GM23248 (cell line): ENCODE measurements at regions not wholly inside any gene's neighbourhood (a gene's known extent, or its start where the extent isn't known, plus 50 kb on each side); places are given as distances from the start of the nearest gene placed in this dataset.

Experiments
- DNase-seq: peaks from one replicate; pipeline ENCODE4 v3.0.0-alpha.2; 2015
- H2AFZ ChIP-seq: fragments of 200-600 bp; sonication (generic); 2 replicates; pipeline ENCODE4 v1.6.1; 2016; ENCODE audit warnings: antibody characterized with exemption
- H3F3A ChIP-seq: fragments of 200-600 bp; sonication (generic); 2 replicates; pipeline ENCODE4 v1.6.1; 2016; ENCODE audit warnings: mild to moderate bottlenecking, antibody characterized with exemption, mixed run types; ENCODE audit not compliant: insufficient read depth
- H3K27ac ChIP-seq: fragments of 200-600 bp; sonication (generic); 2 replicates; pipeline ENCODE4 v1.5.1; 2016; ENCODE audit warnings: mild to moderate bottlenecking
- H3K27me3 ChIP-seq: fragments of 200-600 bp; sonication (generic); replicated peaks from 2 replicates; pipeline ENCODE4 v1.6.1; 2016; ENCODE audit warnings: mild to moderate bottlenecking; ENCODE audit not compliant: insufficient read depth
- H3K36me3 ChIP-seq: fragments of 200-600 bp; sonication (generic); 2 replicates; pipeline ENCODE4 v1.6.1; 2016; ENCODE audit warnings: low read depth, mild to moderate bottlenecking
- H3K4me1 ChIP-seq: fragments of 200-600 bp; sonication (generic); 2 replicates; pipeline ENCODE4 v1.6.1; 2016; ENCODE audit warnings: mild to moderate bottlenecking; ENCODE audit not compliant: insufficient read depth
- H3K4me2 ChIP-seq: fragments of 200-600 bp; sonication (generic); one replicate; pipeline ENCODE4 v1.6.1; 2016; ENCODE audit warnings: mild to moderate bottlenecking; ENCODE audit not compliant: unreplicated experiment
- H3K4me3 ChIP-seq: fragments of 200-600 bp; sonication (generic); 2 replicates; pipeline ENCODE4 v1.5.1; 2016; ENCODE audit warnings: mild to moderate bottlenecking
- H3K79me2 ChIP-seq: fragments of 200-600 bp; sonication (generic); 2 replicates; pipeline ENCODE4 v1.6.1; 2016; ENCODE audit warnings: mild to moderate bottlenecking; ENCODE audit not compliant: insufficient read depth
- H3K9ac ChIP-seq: fragments of 200-600 bp; sonication (generic); 2 replicates; pipeline ENCODE4 v1.6.1; 2016; ENCODE audit warnings: mild to moderate bottlenecking
- H3K9me2 ChIP-seq: fragments of 200-600 bp; sonication (generic); 2 replicates; pipeline ENCODE4 v1.6.1; 2016; ENCODE audit warnings: mixed run types, mild to moderate bottlenecking, moderate library complexity; ENCODE audit not compliant: insufficient read depth
- H3K9me3 ChIP-seq: fragments of 200-600 bp; sonication (generic); one replicate; pipeline ENCODE4 v1.6.1; 2017; ENCODE audit warnings: low read depth
- H4K20me1 ChIP-seq: fragments of 200-600 bp; sonication (generic); 2 replicates; pipeline ENCODE4 v1.6.0; 2016; ENCODE audit not compliant: insufficient read depth
- EZH2 ChIP-seq: fragments of 200-600 bp; sonication (generic); IDR thresholded peaks from 2 replicates; pipeline ENCODE4 v1.6.1; 2018; ENCODE audit warnings: antibody characterized with exemption, mild to moderate bottlenecking; ENCODE audit not compliant: insufficient read depth, poor library complexity, severe bottlenecking
- EZH2phosphoT487 ChIP-seq: fragments of 200-600 bp; sonication (generic); IDR thresholded peaks from 2 replicates; pipeline ENCODE4 v1.6.1; 2018; ENCODE audit warnings: antibody characterized with exemption, moderate library complexity, mild to moderate bottlenecking, low read depth; ENCODE audit not compliant: insufficient read depth
- WGBS, 2 experiments: methylation state at CpG; one replicate each; pipeline ENCODE4 v1.1.6; 2015 to 2017; ENCODE audit warnings: low lambda C conversion rate in 2 of 2, low coverage in 1 of 2; ENCODE audit errors: missing lambda C conversion rate in 2 of 2; 5-methylcytosine and 5-hydroxymethylcytosine counted together
- in situ Hi-C: fragments of 300-500 bp; cut with MboI; formaldehyde crosslinking; loops from 2 replicates; pipeline ENCODE4 v1.15.0; 2020

DNA sequence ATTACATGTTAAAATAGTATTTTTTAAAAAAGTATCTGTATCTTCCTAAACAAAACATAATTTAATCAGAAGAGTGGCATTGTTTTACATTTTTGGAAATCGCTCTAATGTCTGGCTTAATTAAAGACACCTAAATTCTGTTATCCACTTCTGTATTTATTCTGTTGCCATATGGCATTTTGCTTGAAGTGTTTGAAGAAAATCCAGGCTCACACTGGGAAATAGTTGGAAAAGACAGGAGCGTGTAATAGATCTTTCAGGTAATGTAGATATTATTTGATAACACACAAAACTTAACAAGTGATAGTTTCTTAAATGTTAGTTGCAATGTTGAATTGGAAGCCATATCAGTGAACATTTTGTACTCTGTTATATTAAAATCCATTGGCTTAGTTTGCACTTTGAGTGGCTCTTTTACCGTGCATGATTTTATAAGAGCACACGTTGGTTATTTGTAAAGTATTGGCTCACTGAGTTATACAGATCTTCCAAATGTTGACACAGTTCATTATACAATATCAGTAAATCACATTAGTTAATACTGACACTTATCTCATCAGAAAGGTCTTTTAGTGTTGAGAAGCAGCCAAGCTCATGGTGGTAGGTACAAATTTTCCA, 128.4 kb upstream of the NPVF start:
- H3K79me2 ChIP-seq = no peaks in the 10 kb centered on the region
- no peaks in the 10 kb centered on the region for H4K20me1 ChIP-seq
- no peak overlapping the region for H3K4me2 ChIP-seq
- H3F3A ChIP-seq = no peaks in the 10 kb centered on the region
- in situ Hi-C loops = no loop called here
- TF ChIP-seq EZH2 (no peak), EZH2phosphoT487 (no peak)
- no peak for DNase-seq
- no peaks in the 10 kb centered on the region for H3K4me1 ChIP-seq
- H3K9ac ChIP-seq = no peak overlapping the region
- H2AFZ ChIP-seq = no peak overlapping the region
- no peaks in the 10 kb centered on the region for H3K36me3 ChIP-seq
- no peak overlapping the region for H3K4me3 ChIP-seq
- 19 to 21% methylated on average over 4 of the region's 4 CpGs for WGBS, 2 experiments
- no peaks in the 10 kb centered on the region for H3K9me2 ChIP-seq
- H3K9me3 ChIP-seq = no peaks in the 10 kb centered on the region
- H3K27ac ChIP-seq = no peak overlapping the region
- no peaks in the 10 kb centered on the region; the same call in 1 of the 2 replicates for H3K27me3 ChIP-seq

DNA sequence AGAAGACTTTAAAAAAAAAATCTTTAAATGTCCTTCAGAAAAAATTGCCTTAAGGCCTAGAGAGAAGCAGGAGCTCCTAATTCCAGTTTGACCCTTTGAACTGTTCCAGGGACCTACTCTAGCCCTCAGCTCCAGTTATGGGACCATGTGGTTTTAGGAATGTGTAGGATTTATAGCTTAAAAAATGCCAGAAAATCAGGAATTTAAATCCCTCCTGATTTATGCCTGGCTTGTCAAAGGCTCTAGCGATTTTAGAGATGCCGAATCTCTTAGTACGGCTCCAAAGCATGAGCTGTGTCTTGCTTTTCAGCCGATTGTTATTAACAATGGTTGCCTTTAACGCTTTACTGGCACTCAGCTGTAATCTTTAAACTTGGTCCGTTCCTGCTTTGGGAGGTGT, 130.6 kb upstream of the NPVF start:
- no peak for DNase-seq
- no peaks in the 10 kb centered on the region for H3K9me3 ChIP-seq
- H3K4me3 ChIP-seq = no peak overlapping the region
- no peaks in the 10 kb centered on the region for H4K20me1 ChIP-seq
- H2AFZ ChIP-seq = no peak overlapping the region
- H3K4me2 ChIP-seq = no peak overlapping the region
- no peaks in the 10 kb centered on the region for H3K4me1 ChIP-seq
- no peak for TF ChIP-seq EZH2phosphoT487
- no peak for TF ChIP-seq EZH2
- H3K9me2 ChIP-seq = no peaks in the 10 kb centered on the region
- no peak overlapping the region for H3K27ac ChIP-seq
- no peaks in the 10 kb centered on the region for H3F3A ChIP-seq
- in situ Hi-C loops = no loop called here
- H3K79me2 ChIP-seq = no peaks in the 10 kb centered on the region
- WGBS, 2 experiments = 13% methylated on average over 6 of the region's 6 CpGs
- no peak overlapping the region for H3K9ac ChIP-seq
- no peaks in the 10 kb centered on the region for H3K36me3 ChIP-seq
- H3K27me3 ChIP-seq = no peaks in the 10 kb centered on the region

DNA sequence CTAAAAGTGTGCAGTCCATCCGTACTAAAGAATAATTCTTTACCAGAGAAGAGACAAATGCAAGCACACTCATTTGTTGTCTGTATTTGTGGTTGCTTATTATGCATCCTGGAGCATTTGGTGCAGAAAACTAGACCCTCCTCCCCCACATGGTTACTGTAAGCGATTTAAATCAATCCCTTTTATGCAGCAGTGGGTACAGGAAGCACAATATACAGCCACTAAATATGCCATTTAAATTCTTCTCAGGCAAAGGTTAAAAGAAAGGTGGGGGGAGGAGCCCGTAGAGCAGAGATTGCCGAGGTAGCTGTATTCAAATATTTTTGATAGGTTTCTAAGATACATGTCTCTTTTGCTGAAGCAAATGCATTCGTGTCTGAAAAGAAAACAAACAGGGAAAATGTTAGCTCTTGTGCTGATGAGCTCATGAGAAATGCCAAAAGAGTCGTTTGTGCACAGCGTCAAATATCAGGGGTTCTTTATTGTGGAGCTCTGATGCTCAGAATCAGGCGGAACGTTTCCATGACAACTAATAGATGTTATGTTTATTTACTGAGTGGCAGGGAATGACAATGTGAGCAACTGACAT, 131.3 kb upstream of the NPVF start:
- no peak for TF ChIP-seq EZH2
- TF ChIP-seq EZH2phosphoT487 = no peak
- Histone ChIP-seq H3K4me1 (no peaks in the 10 kb centered on the region), H3K4me2 (no peak overlapping the region), H3F3A (no peaks in the 10 kb centered on the region), H3K27ac (no peak overlapping the region), H3K79me2 (no peaks in the 10 kb centered on the region), H3K9me3 (no peaks in the 10 kb centered on the region), H3K27me3 (no peaks in the 10 kb centered on the region), H2AFZ (no peak overlapping the region), H3K36me3 (no peaks in the 10 kb centered on the region), H3K9me2 (no peaks in the 10 kb centered on the region), H4K20me1 (no peaks in the 10 kb centered on the region), H3K9ac (no peak overlapping the region), H3K4me3 (no peak overlapping the region)
- in situ Hi-C loops = no loop called here
- peak; percentile 5 for DNase-seq
- 3 to 5% methylated on average over 9 of the region's 9 CpGs for WGBS, 2 experiments

DNA sequence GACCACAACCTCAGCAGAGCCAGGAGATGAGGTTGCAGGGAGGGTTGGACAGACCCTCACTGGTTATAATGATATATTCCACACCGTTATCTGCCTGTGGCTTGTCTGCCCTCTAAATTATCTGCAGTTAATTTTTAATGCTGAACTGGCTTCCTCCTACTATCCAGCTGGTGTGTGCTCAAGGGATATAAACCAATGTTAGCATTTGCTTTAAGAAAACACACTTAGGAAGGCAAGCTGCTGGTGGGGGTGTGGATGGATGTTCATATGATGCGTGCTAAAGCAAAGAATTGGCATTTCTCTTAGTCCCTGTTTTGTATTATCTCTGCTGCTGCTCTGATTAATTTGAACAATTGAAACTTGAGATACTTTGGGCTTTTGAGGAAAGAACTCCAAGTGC, 132.2 kb upstream of the NPVF start:
- WGBS, 2 experiments = 2 to 7% methylated on average over 2 of the region's 2 CpGs
- H3K27ac ChIP-seq = no peak overlapping the region
- no peaks in the 10 kb centered on the region for H3K9me2 ChIP-seq
- H3K9ac ChIP-seq = no peak overlapping the region
- no peak overlapping the region for H2AFZ ChIP-seq
- no peak for DNase-seq
- no peak overlapping the region for H3K4me2 ChIP-seq
- H3F3A ChIP-seq = no peaks in the 10 kb centered on the region
- no peaks in the 10 kb centered on the region for H3K79me2 ChIP-seq
- H3K27me3 ChIP-seq = no peaks in the 10 kb centered on the region
- no peaks in the 10 kb centered on the region for H3K9me3 ChIP-seq
- no peaks in the 10 kb centered on the region for H3K36me3 ChIP-seq
- no peak for TF ChIP-seq EZH2phosphoT487
- TF ChIP-seq EZH2 = no peak
- H4K20me1 ChIP-seq = no peaks in the 10 kb centered on the region
- H3K4me1 ChIP-seq = no peaks in the 10 kb centered on the region
- no peak overlapping the region for H3K4me3 ChIP-seq
- in situ Hi-C loops = no loop called here

DNA sequence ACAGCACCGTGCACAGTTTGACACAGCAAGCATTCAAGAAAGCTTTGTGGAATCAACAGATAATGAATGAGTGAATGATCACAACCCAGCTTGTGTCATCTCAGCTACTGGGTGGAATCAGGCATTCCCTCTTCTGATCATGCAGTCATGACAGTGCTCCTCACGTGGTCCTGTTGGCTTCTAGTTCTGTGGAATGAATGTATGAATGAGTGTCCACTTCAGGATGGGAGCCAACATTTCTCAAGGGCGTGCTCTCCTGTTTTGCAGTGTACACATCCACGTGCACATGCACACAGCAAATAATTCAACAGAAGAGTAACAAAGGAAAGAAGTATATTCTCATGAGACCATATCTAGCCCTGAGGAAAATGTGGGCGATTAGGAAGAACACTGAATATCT, 133.1 kb upstream of the NPVF start:
- TF ChIP-seq EZH2 = no peak
- TF ChIP-seq EZH2phosphoT487 = no peak
- no peak overlapping the region for H2AFZ ChIP-seq
- WGBS, 2 experiments = 19 to 20% methylated on average over 5 of the region's 5 CpGs

More for the DNA sequence above, 133.1 kb upstream of the NPVF start:
- Histone ChIP-seq H3K4me2 (no peak overlapping the region), H3K9me3 (no peaks in the 10 kb centered on the region), H3K79me2 (no peaks in the 10 kb centered on the region), H3F3A (no peaks in the 10 kb centered on the region), H3K4me1 (no peaks in the 10 kb centered on the region), H3K4me3 (no peak overlapping the region), H3K9me2 (no peaks in the 10 kb centered on the region), H3K36me3 (no peaks in the 10 kb centered on the region), H4K20me1 (no peaks in the 10 kb centered on the region), H3K27me3 (no peaks in the 10 kb centered on the region), H3K9ac (no peak overlapping the region), H3K27ac (no peak overlapping the region)
- in situ Hi-C loops = no loop called here
- peak; percentile 15 for DNase-seq
